ENCODE measurements at regions not wholly inside any gene's neighbourhood (a gene's known extent, or its start where the extent isn't known, plus 50 kb on each side); places are given as distances from the start of the nearest gene placed in this dataset.

GRCh38 chr10:131724169-131724545, 176.7 kb upstream of the PPP2R2D start:
- DNase-seq = no peak

DNA sequence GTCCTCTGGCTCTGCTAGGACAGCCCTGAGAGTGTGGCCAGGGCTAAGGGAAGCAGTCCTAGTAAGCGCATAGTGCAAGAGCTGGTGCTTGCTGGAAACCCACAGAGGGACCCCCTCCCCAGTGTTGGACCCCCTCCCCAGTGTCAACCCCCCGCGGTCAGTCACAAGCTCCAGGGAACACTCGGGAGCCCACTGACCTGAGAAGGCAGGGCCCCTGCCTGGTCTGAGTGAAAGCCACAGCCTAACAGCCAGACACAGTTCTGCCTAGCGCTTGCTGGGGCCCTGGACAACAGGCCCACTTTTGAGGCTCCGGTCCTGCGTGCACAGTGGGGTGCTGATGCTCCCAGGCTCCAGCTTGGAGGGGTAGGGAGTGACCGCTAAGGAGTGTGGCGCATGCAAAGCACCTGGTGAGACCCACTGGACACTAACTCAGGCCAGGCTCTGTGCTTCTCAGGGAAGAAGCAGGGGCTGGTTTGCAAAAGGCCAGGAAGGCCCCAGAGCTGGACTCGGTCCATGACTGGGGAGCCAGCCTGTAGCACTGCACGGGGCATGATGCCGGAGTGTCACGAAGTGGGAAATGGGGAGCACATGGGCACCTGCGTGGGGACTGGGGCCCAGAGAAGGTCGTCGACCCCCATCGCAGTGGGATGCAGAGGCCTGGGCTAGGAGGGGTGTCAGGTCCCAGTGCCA, 175.8 kb upstream of the PPP2R2D start:
- DNase-seq = no peak

DNA sequence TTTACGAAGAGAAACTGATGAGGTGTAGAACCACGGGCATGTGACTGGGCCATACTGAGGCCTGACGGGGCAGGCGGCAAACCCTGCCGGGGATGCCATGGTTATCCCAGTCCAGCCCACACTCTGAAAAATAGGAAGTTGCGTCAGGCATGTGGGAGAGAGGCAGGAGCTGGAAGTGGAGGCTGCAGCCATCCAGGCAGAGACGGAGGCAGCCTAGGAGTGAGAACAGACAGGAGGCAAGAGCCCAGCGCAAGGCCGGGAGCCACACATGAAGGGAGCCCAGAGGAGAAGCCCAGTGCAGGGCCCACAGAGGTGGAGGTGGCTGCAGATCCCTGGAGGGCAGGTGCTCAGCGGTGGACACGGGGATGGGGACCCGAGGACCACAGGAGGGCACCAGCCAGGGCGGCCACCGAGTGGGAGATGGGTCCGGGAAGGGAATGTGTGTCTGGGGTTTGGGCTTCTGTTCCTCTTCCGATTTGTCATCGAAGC, 175.2 kb upstream of the PPP2R2D start:
- no peak for DNase-seq

DNA sequence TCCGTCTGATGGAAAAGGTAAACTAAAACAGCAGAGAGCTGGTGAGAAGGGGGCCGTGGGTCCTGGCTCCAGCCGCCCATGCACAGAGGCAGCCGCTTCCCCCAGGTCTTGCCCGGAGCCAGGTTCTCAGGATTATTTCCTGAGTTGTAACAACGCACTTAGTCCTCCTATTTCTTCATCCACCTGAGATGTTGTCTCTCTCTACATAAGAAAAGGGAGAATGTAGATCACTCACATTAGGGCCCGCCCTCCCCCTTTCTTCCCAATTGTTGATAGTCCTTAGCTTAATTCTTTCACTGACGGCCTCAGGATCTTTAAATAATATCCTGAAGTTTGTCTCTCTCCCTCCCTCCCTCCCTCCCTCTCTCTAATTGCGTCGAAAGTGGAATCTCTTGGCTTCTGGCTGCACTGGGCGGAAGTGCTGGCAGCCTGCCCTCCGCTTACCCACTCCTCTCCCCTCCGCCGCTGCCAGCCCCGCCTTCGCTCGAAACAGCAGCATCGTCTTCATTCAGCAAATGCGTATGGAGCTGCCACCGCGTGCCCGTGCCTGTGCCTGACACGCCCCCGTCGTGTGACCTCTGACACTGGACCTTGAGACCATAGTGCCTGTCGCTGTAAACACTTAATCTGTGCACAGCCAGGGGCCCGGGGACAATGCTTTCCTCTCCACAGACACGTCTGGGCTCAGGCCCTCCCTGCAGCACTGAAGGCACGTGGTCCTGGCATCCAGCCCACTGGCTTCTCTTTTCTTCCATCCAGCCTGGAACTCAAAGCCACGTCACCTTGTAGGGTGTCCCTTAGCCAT, 174.5 kb upstream of the PPP2R2D start:
- DNase-seq = no peak

- DNase-seq = no peak
These were observed 173.8 kb upstream of the PPP2R2D start for GRCh38 chr10:131726967-131727366.

DNA sequence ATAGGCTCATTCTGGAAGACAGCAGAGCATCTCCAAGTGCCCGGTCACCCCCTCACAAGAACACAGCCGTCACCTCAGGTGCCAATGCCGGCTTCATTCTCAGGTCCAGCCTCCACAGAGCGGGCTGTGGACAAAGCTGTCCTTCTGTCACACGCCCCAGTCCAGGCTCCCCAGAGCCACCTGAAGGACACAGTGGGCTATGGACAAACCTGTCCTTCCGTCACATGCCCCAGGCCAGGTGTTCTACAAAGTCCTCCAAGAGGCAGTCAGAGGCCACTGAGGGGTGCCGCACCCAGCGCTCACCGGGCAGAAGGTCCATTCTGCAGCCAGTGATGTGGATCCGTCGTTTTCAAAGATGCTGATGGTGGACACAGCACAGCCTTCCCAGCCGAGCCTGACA, 173.2 kb upstream of the PPP2R2D start:
- no peak for DNase-seq

DNA sequence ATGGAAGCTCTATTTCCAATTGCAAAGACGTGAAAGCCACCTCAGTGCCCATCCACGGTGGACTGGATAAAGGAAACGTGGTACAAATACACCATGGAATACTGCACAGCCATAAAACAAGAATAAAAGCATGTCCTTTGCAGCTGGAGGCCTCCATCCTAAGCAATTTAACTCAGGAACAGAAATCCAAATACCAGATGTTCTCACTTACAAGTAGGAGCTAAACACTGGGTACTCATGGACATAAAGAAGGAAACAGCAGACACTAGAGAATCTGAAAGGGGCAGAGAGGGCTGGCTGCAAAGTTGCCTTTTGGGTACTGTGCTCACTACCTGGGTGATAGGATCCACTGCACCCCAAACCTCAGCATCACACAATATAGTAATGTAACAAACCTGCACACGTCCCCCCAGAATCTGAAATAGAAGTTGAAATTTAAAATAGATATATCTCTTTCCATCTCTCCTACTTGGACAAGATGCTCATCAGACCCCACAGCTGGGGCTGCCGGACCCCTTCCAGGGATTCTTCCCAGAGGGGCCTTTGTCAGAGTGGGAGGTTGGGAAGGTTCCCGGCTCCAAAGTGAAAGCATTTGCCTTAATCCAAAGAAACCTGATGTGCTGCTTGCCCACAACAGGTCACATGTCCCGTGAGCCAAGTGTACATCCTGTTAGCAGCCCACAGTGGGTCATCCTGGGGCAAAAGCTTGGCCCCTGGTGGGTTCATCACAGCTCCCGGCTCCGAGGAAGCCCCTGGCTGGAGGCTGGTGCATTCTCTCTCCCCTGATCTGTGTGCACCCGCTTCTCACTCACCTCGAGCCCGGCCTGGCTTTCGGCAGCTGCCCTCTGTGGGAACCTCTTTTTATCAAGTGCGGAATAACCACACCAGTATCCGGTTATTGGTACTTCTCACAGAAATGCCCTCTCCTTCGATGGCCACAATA, 172.3 kb upstream of the PPP2R2D start:
- no peak for DNase-seq

- DNase-seq = no peak
These were observed 171.4 kb upstream of the PPP2R2D start for GRCh38 chr10:131729361-131729760.

DNA sequence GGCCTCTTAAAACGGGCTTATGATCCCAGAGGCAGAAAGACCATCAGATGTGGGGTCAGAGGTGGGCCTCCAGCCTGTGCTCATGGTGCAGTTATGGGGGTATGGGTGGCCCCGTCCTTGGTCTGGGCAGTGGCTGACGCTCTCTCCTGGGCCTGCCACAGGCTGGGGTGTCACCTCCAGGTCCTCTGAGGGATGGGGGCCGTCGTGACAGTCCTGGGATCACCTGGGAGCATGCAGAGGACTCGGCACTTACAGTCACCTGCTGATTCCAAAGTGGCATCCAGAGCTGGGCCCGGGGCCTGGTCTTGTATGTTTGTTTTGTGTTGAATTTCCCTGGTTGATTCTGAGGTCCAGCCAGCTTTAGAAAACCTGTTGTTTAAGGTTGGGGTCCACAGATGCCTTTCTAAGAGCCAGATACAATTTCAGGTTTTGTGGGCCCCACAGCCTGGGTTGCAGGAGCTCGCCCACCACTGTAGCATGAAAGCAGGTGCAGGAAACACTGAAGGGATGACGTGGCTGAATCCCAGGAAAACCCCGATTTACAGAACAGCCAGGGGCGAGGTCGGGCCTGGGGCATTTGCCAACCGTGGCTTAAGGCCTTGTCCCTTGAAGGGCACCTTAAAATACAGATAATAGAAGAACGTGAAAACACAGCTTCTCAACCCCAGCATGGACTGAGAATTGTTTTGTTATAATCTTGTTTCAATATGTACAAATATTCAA, 170.7 kb upstream of the PPP2R2D start:
- no peak for DNase-seq

- no peak for DNase-seq
These were observed 169.9 kb upstream of the PPP2R2D start for GRCh38 chr10:131730771-131731497.

GRCh38 chr10:131731780-131732630, 168.8 kb upstream of the PPP2R2D start:
- DNase-seq = no peak

DNA sequence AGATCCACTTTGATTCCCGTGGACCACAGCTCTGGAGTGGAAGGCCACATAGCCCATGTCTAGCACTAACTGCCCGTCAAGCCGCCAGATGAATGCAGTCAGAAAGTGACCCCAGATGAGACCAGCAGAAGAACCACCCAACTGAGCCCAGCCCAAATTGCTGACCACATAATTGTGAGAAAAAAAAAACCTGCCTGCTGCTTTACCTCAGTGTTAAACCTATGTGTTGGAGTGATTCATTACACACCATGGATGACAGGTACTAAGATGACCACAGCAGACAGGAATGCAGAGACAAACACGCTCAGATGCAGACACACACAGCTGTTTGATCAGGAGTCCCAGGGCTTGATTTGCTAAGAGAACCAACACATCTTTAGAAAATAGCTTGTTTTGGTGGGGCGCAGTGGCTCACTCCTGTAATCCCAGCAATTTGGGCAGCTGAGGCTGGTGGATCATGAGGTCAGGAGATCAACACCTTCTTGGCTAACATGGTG, 168.1 kb upstream of the PPP2R2D start:
- no peak for DNase-seq

GRCh38 chr10:131733596-131733995, 167.2 kb upstream of the PPP2R2D start:
- DNase-seq = no peak

DNA sequence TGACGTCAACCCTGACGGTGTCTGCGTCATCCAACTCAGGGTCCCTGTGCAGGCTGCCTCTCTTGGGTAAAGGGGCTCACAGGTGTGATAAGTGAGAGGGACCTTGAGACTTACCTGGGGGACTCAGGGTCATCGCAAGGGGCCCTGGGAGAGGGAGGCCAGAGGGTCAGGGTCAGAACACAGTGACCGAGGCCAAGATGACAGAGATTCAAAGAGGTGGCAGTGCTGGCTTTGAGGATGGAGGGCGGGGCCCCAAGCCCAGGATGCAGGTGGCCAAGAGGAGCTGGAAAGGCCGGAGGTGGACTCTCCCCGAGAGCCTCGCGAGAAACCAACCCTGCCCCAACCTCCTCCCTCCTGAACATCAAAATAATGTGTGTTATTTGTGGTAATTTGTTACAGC, 165.2 kb upstream of the PPP2R2D start:
- DNase-seq = no peak

DNA sequence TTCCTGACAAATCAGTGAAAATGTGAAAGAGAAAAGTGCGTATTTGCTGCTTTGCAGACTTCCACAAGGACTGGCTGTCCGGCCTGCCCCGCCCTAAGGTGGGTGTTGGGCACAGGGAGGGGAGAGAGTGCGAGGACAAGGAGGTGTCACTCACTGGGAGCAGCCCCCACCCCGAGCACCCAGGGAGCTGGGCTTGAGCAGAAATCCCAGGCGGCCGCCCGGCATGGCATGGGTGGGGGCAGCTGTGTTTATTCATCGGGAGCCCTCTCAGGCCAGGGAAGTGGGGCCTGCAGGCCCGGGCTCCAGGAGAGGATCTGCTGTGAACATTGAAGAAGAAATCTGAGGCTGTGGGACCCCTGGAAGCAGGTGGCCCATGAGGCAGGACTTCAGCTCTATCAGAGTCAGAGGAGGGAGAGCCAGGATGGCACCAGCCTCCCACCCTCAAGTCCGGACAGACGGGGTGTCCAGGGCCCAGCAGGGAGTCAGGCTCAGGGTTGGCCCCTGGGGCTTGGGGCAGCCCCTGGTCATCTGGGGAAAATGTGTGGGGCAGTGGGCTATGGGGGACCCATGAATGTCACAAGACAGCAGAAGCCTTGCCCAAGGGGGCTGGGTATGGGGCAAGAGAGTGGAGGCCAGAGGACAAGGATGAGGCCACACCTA, 164.4 kb upstream of the PPP2R2D start:
- DNase-seq = no peak

GRCh38 chr10:131737543-131738395, 163.0 kb upstream of the PPP2R2D start:
- DNase-seq = no peak

DNA sequence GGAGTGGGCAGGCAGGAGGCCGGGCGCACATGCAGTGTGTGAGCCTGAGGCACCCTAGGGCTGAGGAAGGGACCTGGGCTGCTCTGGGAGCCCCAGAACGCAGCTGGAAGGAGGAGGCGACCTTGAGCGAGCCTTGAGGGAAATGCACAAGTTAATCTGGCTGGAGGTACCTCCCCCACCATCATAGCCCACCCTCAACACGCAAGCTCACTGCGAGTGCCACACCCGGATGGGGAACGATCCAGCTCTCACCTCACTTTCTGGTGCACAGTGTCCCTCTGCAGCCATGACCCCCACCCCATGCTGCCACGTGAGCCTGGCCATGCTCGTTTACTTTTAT, 162.4 kb upstream of the PPP2R2D start:
- DNase-seq = no peak

DNA sequence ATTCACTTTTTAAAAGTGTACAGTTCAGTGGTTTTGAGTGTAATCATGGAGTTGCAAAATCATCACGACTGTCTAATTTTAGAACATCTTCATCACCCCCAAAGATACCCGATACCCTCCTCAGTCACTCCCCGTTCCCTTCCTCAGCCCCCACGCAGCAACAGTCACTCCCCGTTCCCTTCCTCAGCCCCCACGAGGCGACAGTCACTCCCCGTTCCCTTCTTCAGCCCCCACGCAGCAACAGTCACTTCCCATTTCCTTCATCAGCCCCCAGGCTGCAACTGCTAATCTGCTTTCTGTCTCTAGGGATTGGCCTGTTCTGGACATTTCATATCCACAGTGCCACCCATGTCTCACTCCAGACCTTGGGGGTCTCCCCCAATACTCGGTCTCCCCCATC, 161.6 kb upstream of the PPP2R2D start:
- no peak for DNase-seq

DNA sequence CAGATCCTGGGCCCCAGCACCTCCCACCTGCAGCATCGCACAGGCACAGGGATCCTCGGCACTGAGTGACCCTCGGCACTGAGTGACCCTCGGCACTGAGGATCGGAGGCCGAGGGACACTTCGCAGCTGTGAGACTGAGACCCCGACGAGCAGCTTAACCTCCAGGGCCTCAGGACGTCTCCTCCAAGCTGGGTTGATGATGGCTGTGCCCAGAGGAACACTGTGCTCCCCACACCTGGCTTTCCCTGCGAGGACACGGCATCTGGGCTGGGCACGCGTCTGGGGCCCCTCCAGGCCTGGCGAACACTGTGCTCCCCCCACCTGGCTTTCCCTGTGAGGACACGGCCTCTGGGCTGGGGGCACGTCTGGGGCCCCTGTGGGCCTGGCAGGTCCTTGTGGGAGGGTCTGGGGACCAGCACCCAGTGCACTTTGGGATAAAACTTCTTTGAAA, 158.3 kb upstream of the PPP2R2D start:
- DNase-seq = no peak

All from activated T-cell treated with anti-CD3 and anti-CD28 coated beads, Interleukin-2, amount 50 U/mL, for 1 hour (primary cell).